ENCODE measurements at regions not wholly inside any gene's neighbourhood (a gene's known extent, or its start where the extent isn't known, plus 50 kb on each side); places are given as distances from the start of the nearest gene placed in this dataset.

GRCh38 chr11:82458147-82458546 is 275.5 kb downstream of the FAM181B start:
- TF ChIP-seq POLR2A (IDR thresholded peaks at IDR 0.05), result no peak
- no peak for TF ChIP-seq CTCF (IDR thresholded peaks at IDR 0.05)

Measured in adrenal gland (tissue), 5 donors.